Right atrium auricular region (tissue), 2 donors: ENCODE measurements at regions not wholly inside any gene's neighbourhood (a gene's known extent, or its start where the extent isn't known, plus 50 kb on each side); places are given as distances from the start of the nearest gene placed in this dataset.
A peak's percentile ranks its signal among the peaks of the same experiment; 100 is the strongest.

Source experiments
- DNase-seq: peaks from one replicate; pipeline ENCODE4 v3.0.0-alpha.2; 2019; ENCODE audit warnings: low spot score
- H3K27ac ChIP-seq, 2 donors: fragments of 200-600 bp; sonication (generic); 1 replicate in 1 of 2; 2 replicates in 1 of 2; pipeline ENCODE4 v1.5.1; 2016 to 2019
- H3K27me3 ChIP-seq, 2 donors: fragments of 200-600 bp; sonication (generic); one replicate each; pipeline versions ENCODE4 v1.5.1 to v1.6.0; 2017 to 2019
- H3K36me3 ChIP-seq: fragments of 200-600 bp; sonication (generic); one replicate; pipeline ENCODE4 v1.5.1; 2016
- H3K4me1 ChIP-seq, 2 donors: fragments of 200-600 bp; sonication (generic); one replicate each; pipeline versions ENCODE4 v1.5.1 to v1.6.0; 2017 to 2019
- H3K4me3 ChIP-seq, 2 donors: fragments of 200-600 bp; sonication (generic); 1 replicate in 1 of 2; 2 replicates in 1 of 2; pipeline ENCODE4 v1.5.1; 2017 to 2019; ENCODE audit warnings: mild to moderate bottlenecking in 1 of 2, moderate library complexity in 1 of 2
- H3K9me3 ChIP-seq, 2 donors: fragments of 200-600 bp; sonication (generic); one replicate each; pipeline ENCODE4 v1.5.1; 2019
- CTCF ChIP-seq, 2 donors: fragments of 200-600 bp; sonication (generic); IDR thresholded peaks; one replicate each; pipeline ENCODE4 v1.5.1; 2019; ENCODE audit warnings: antibody characterized with exemption in 2 of 2

DNA sequence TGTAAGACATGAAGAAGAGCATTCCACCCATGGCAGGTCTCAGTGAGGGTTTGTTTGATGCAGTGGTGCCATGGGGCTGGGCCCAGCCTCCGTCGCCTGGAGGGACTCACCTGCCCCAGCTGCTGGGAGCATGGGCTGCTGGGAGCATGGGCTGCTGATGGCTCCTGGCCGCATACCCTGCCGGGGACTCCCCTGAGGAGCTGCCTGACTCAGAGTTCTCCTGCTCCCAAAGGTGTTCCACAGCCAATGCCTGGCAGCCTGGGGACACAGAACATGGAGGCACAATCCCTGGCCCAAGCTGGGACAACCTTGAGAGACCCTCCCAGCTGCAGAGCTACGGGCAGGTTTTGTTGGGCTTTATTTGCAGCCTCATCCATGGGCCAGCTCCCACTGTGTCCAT is 108.4 kb downstream of the COPS8 start:
- H3K36me3 ChIP-seq, result no peaks in the 10 kb centered on the region
- no peaks in the 10 kb centered on the region for H3K4me1 ChIP-seq
- H3K27ac ChIP-seq, result no peak overlapping the region
- TF ChIP-seq CTCF (IDR thresholded peaks at IDR 0.05), result no peak
- H3K4me3 ChIP-seq, result no peak overlapping the region
- no peak for DNase-seq
- no peaks in the 10 kb centered on the region for H3K9me3 ChIP-seq
- no peaks in the 10 kb centered on the region for H3K27me3 ChIP-seq

GRCh38 chr2:237194906-237195305 is 109.2 kb downstream of the COPS8 start:
- no peaks in the 10 kb centered on the region for H3K36me3 ChIP-seq
- no peak overlapping the region for H3K4me3 ChIP-seq
- no peaks in the 10 kb centered on the region for H3K4me1 ChIP-seq
- H3K27ac ChIP-seq, result no peak overlapping the region
- TF ChIP-seq CTCF (IDR thresholded peaks at IDR 0.05), result no peak
- DNase-seq, result no peak
- H3K9me3 ChIP-seq, result no peaks in the 10 kb centered on the region
- no peaks in the 10 kb centered on the region for H3K27me3 ChIP-seq

GRCh38 chr2:237195396-237196120 is 109.9 kb downstream of the COPS8 start:
- no peak for DNase-seq
- H3K27ac ChIP-seq, result no peak overlapping the region
- H3K27me3 ChIP-seq, result no peaks in the 10 kb centered on the region
- H3K9me3 ChIP-seq, result no peaks in the 10 kb centered on the region
- no peak overlapping the region for H3K4me3 ChIP-seq
- no peaks in the 10 kb centered on the region for H3K4me1 ChIP-seq
- H3K36me3 ChIP-seq, result no peaks in the 10 kb centered on the region
- no peak for TF ChIP-seq CTCF (IDR thresholded peaks at IDR 0.05)

GRCh38 chr2:237196409-237196808 is 110.7 kb downstream of the COPS8 start:
- no peaks in the 10 kb centered on the region for H3K4me1 ChIP-seq
- H3K36me3 ChIP-seq, result no peaks in the 10 kb centered on the region
- H3K9me3 ChIP-seq, result no peaks in the 10 kb centered on the region
- DNase-seq, result no peak
- TF ChIP-seq CTCF (IDR thresholded peaks at IDR 0.05), result no peak
- no peaks in the 10 kb centered on the region for H3K27me3 ChIP-seq
- peak overlapping the region; percentile 8 to 48 for H3K27ac ChIP-seq
- H3K4me3 ChIP-seq, result no peak overlapping the region

- H3K4me3 ChIP-seq, result no peak overlapping the region
- no peaks in the 10 kb centered on the region for H3K36me3 ChIP-seq
- no peak for DNase-seq
- no peaks in the 10 kb centered on the region for H3K27me3 ChIP-seq
- TF ChIP-seq CTCF (IDR thresholded peaks at IDR 0.05), result no peak
- H3K27ac ChIP-seq, result peak overlapping the region; percentile 8 to 48
- no peaks in the 10 kb centered on the region for H3K4me1 ChIP-seq
- no peaks in the 10 kb centered on the region for H3K9me3 ChIP-seq
Observed at GRCh38 chr2:237196866-237197618, 111.4 kb downstream of the COPS8 start.
